GM23338 (cell line): ENCODE measurements at regions not wholly inside any gene's neighbourhood (a gene's known extent, or its start where the extent isn't known, plus 50 kb on each side); places are given as distances from the start of the nearest gene placed in this dataset.

Source experiments
- ATAC-seq: fragments of 200-7000 bp; cut with Tn5 transposase; 3 replicates; pipeline ENCODE4 v1.9.1; 2020
- DNase-seq: peaks from one replicate; pipeline ENCODE4 v3.0.0-alpha.2; 2015; ENCODE audit warnings: low spot score
- H2AFZ ChIP-seq: fragments of 200-600 bp; sonication (generic); 2 replicates; pipeline ENCODE4 v1.8.0; 2016; ENCODE audit warnings: antibody characterized with exemption, mild to moderate bottlenecking, moderate library complexity
- H3F3A ChIP-seq: fragments of 200-600 bp; sonication (generic); replicated peaks from 2 replicates; pipeline ENCODE4 v1.8.0; 2017; ENCODE audit warnings: antibody characterized with exemption, mixed run types, low read depth
- H3K27ac ChIP-seq: fragments of 200-600 bp; sonication (generic); 2 replicates; pipeline ENCODE4 v1.6.1; 2016; ENCODE audit warnings: low read depth
- H3K27me3 ChIP-seq: fragments of 200-600 bp; sonication (generic); 2 replicates; pipeline ENCODE4 v1.8.0; 2016; ENCODE audit warnings: mild to moderate bottlenecking, mixed run types, moderate library complexity; ENCODE audit not compliant: insufficient read depth
- H3K36me3 ChIP-seq: fragments of 200-600 bp; sonication (generic); 2 replicates; pipeline ENCODE4 v1.8.0; 2016; ENCODE audit warnings: mild to moderate bottlenecking; ENCODE audit not compliant: insufficient read depth
- H3K4me1 ChIP-seq: fragments of 200-600 bp; sonication (generic); 2 replicates; pipeline ENCODE4 v1.8.0; 2016; ENCODE audit warnings: mild to moderate bottlenecking, moderate library complexity; ENCODE audit not compliant: insufficient read depth
- H3K4me2 ChIP-seq: fragments of 200-600 bp; sonication (generic); 2 replicates; pipeline ENCODE4 v1.7.1; 2017; ENCODE audit warnings: mixed run types
- H3K4me3 ChIP-seq: fragments of 200-600 bp; sonication (generic); 2 replicates; pipeline ENCODE4 v1.6.1; 2016; ENCODE audit warnings: mixed run types
- H3K79me2 ChIP-seq: fragments of 200-600 bp; sonication (generic); replicated peaks from 2 replicates; pipeline ENCODE4 v1.8.0; 2017; ENCODE audit warnings: mild to moderate bottlenecking; ENCODE audit not compliant: insufficient read depth
- H3K9me2 ChIP-seq: fragments of 200-600 bp; sonication (generic); 2 replicates; pipeline ENCODE4 v1.8.0; 2017; ENCODE audit not compliant: insufficient read depth
- H4K20me1 ChIP-seq: fragments of 200-600 bp; sonication (generic); replicated peaks from 2 replicates; pipeline ENCODE4 v1.8.0; 2017; ENCODE audit warnings: mild to moderate bottlenecking; ENCODE audit not compliant: insufficient read depth
- H3K27ac Mint-ChIP-seq: 2 replicates; pipeline ENCODE4 v1.8.0; 2020; ENCODE audit warnings: inconsistent platforms, mild to moderate bottlenecking, moderate library complexity, mixed read lengths
- H3K27me3 Mint-ChIP-seq: 3 replicates; pipeline ENCODE4 v1.8.0; 2022; ENCODE audit warnings: low read depth, mild to moderate bottlenecking, moderate library complexity, mixed read lengths, inconsistent platforms; ENCODE audit not compliant: insufficient read depth, poor library complexity
- H3K36me3 Mint-ChIP-seq: 3 replicates; pipeline ENCODE4 v1.8.0; 2021; ENCODE audit warnings: low read depth, mild to moderate bottlenecking, inconsistent platforms, moderate library complexity, mixed read lengths
- H3K4me1 Mint-ChIP-seq: 3 replicates; pipeline ENCODE4 v1.8.0; 2020; ENCODE audit warnings: mild to moderate bottlenecking, inconsistent platforms, mixed read lengths
- H3K4me3 Mint-ChIP-seq: 3 replicates; pipeline ENCODE4 v1.8.0; 2021; ENCODE audit warnings: moderate library complexity, mild to moderate bottlenecking, inconsistent platforms, mixed read lengths
- H3K9me3 Mint-ChIP-seq: 3 replicates; pipeline ENCODE4 v1.8.0; 2020; ENCODE audit warnings: moderate library complexity, mild to moderate bottlenecking, inconsistent platforms, mixed read lengths
- CREB1 ChIP-seq: fragments of 250-450 bp; sonication (Bioruptor Pico); IDR thresholded peaks from 2 replicates; pipeline ENCODE4 v1.5.0; 2020; ENCODE audit warnings: low read depth, mild to moderate bottlenecking, moderate library complexity
- EZH2 ChIP-seq: fragments of 200-600 bp; sonication (generic); IDR thresholded peaks from one replicate; pipeline ENCODE4 v1.8.0; 2017; ENCODE audit warnings: antibody characterized with exemption, mild to moderate bottlenecking, low read depth; ENCODE audit not compliant: unreplicated experiment
- EZH2phosphoT487 ChIP-seq: fragments of 200-600 bp; sonication (generic); IDR thresholded peaks from one replicate; pipeline ENCODE4 v1.8.1; 2018; ENCODE audit warnings: antibody characterized with exemption; ENCODE audit not compliant: unreplicated experiment
- JUNB ChIP-seq: IDR thresholded peaks from one replicate; pipeline ENCODE4 v1.6.1; 2016; ENCODE audit warnings: antibody characterized with exemption; ENCODE audit not compliant: unreplicated experiment
- NANOG ChIP-seq: IDR thresholded peaks from 2 replicates; pipeline ENCODE4 v1.6.1; 2016; ENCODE audit warnings: antibody characterized with exemption, borderline replicate concordance
- POLR2AphosphoS5 ChIP-seq: IDR thresholded peaks from 2 replicates; pipeline ENCODE4 v1.6.1; 2016; ENCODE audit warnings: antibody characterized with exemption, low read depth
- ZNF114 ChIP-seq: fragments of 250-450 bp; sonication (Bioruptor Pico); IDR thresholded peaks from 2 replicates; pipeline ENCODE4 v1.5.0; 2020; ENCODE audit warnings: mild to moderate bottlenecking, moderate library complexity
- ZNF331 ChIP-seq: fragments of 250-450 bp; sonication (Bioruptor Pico); IDR thresholded peaks from 2 replicates; pipeline ENCODE4 v1.5.0; 2020; ENCODE audit warnings: low read depth, mild to moderate bottlenecking, moderate library complexity
- TF ChIP-seq, protein P1 (sequence below): IDR thresholded peaks from one replicate; pipeline ENCODE4 v1.6.1; 2018; ENCODE audit warnings: antibody characterized with exemption; ENCODE audit not compliant: unreplicated experiment
- TF ChIP-seq, protein P2 (sequence below): IDR thresholded peaks from 2 replicates; pipeline ENCODE4 v1.6.1; 2016; ENCODE audit warnings: antibody characterized with exemption

- peaks cover 5% of the 10 kb centered on the region; the same call in 1 of the 2 replicates for H3K9me2 ChIP-seq
- no peaks in the 10 kb centered on the region for H3K4me1 Mint-ChIP-seq
Measured at GRCh38 chr12:113598815-113599406, 127.2 kb upstream of the LHX5 start.

DNA sequence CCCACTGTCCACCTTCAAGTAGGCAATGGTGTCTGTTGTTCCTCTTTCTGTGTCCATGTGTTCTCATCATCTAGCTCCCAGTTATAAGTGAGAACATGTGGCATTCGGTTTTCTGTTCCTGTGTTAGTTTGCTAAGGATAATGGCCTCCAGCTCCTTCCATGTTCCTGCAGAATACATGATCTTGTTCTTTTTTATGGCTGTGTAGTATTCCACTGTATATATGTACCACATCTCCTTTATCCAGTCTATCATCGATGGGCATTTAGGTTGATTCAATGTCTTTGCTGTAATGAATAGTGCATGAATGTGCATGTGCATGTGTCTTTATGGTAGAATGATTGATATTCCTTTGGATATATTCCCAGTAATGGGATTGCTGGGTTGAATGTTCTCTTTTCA, 123.3 kb upstream of the LHX5 start:
- no peak for DNase-seq
- Histone ChIP-seq H3K4me1 (peaks cover 14% of the 10 kb centered on the region), H3K9me2 (peaks cover 2% of the 10 kb centered on the region), H3K79me2 (0 out of 2 replicates have a peak, but pooled peaks cover 2% of the 10 kb centered on the region), H3K4me3 (no peak overlapping the region), H3K36me3 (no peaks in the 10 kb centered on the region), H3K27ac (no peak overlapping the region), H2AFZ (no peak overlapping the region), H3K4me2 (no peak overlapping the region), H3F3A (no peaks in the 10 kb centered on the region), H3K27me3 (peaks cover 21% of the 10 kb centered on the region), H4K20me1 (no peaks in the 10 kb centered on the region)
- Mint-ChIP-seq H3K4me3 (no peak overlapping the region), H3K27me3 (peaks cover 14% of the 10 kb centered on the region), H3K4me1 (peaks cover 3% of the 10 kb centered on the region; the same call in 1 of the 3 replicates), H3K36me3 (no peaks in the 10 kb centered on the region), H3K9me3 (no peaks in the 10 kb centered on the region; the same call in 2 of the 3 replicates), H3K27ac (no peak overlapping the region)
- no peak for ATAC-seq
- TF ChIP-seq EZH2phosphoT487 (no peak), EZH2 (no peak), CREB1 (CRISPR knock-in tag) (no peak), ZNF114 (CRISPR knock-in tag) (no peak), ZNF331 (CRISPR knock-in tag) (no peak), NANOG (no peak)
- TF ChIP-seq, protein P1, sequence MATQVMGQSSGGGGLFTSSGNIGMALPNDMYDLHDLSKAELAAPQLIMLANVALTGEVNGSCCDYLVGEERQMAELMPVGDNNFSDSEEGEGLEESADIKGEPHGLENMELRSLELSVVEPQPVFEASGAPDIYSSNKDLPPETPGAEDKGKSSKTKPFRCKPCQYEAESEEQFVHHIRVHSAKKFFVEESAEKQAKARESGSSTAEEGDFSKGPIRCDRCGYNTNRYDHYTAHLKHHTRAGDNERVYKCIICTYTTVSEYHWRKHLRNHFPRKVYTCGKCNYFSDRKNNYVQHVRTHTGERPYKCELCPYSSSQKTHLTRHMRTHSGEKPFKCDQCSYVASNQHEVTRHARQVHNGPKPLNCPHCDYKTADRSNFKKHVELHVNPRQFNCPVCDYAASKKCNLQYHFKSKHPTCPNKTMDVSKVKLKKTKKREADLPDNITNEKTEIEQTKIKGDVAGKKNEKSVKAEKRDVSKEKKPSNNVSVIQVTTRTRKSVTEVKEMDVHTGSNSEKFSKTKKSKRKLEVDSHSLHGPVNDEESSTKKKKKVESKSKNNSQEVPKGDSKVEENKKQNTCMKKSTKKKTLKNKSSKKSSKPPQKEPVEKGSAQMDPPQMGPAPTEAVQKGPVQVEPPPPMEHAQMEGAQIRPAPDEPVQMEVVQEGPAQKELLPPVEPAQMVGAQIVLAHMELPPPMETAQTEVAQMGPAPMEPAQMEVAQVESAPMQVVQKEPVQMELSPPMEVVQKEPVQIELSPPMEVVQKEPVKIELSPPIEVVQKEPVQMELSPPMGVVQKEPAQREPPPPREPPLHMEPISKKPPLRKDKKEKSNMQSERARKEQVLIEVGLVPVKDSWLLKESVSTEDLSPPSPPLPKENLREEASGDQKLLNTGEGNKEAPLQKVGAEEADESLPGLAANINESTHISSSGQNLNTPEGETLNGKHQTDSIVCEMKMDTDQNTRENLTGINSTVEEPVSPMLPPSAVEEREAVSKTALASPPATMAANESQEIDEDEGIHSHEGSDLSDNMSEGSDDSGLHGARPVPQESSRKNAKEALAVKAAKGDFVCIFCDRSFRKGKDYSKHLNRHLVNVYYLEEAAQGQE: no peak
- TF ChIP-seq, protein P2, sequence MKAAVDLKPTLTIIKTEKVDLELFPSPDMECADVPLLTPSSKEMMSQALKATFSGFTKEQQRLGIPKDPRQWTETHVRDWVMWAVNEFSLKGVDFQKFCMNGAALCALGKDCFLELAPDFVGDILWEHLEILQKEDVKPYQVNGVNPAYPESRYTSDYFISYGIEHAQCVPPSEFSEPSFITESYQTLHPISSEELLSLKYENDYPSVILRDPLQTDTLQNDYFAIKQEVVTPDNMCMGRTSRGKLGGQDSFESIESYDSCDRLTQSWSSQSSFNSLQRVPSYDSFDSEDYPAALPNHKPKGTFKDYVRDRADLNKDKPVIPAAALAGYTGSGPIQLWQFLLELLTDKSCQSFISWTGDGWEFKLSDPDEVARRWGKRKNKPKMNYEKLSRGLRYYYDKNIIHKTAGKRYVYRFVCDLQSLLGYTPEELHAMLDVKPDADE: no peak

More at GRCh38 chr12:113598815-113599406, 127.2 kb upstream of the LHX5 start:
- H3K4me1 ChIP-seq: no peaks in the 10 kb centered on the region; the same call in 1 of the 2 replicates
- H3K4me2 ChIP-seq: no peak overlapping the region
- H3K9me3 Mint-ChIP-seq: no peaks in the 10 kb centered on the region; the same call in 2 of the 3 replicates
- H3K36me3 Mint-ChIP-seq: no peaks in the 10 kb centered on the region
- peaks cover 2% of the 10 kb centered on the region for H3K27me3 Mint-ChIP-seq
- no peak overlapping the region for H3K4me3 Mint-ChIP-seq
- no peaks in the 10 kb centered on the region for H3F3A ChIP-seq
- no peak overlapping the region for H3K4me3 ChIP-seq
- ATAC-seq (peak; percentile 48; the same call in 2 of the 3 replicates), DNase-seq (no peak)
- no peaks in the 10 kb centered on the region for H3K36me3 ChIP-seq
- H4K20me1 ChIP-seq: no peaks in the 10 kb centered on the region
- no peaks in the 10 kb centered on the region for H3K27me3 ChIP-seq
- H3K27ac ChIP-seq: no peak overlapping the region
- no peaks in the 10 kb centered on the region for H3K79me2 ChIP-seq
- H2AFZ ChIP-seq: 0 out of 2 replicates have a peak overlapping the region, but pooled peaks have one; percentile 38
- no peak overlapping the region for H3K27ac Mint-ChIP-seq
- TF ChIP-seq, protein P2: no peak
- TF ChIP-seq POLR2AphosphoS5: no peak
- TF ChIP-seq JUNB: no peak
- TF ChIP-seq, protein P1: no peak
- no peak for TF ChIP-seq EZH2phosphoT487
- TF ChIP-seq ZNF114 (CRISPR knock-in tag): no peak
- TF ChIP-seq ZNF331 (CRISPR knock-in tag): no peak
